ENCODE measurements at regions not wholly inside any gene's neighbourhood (a gene's known extent, or its start where the extent isn't known, plus 50 kb on each side); places are given as distances from the start of the nearest gene placed in this dataset.

- Histone ChIP-seq H3K79me2 (ENCODE audit: insufficient read depth, low read length) (no peaks in the 10 kb centered on the region), H3K9ac (ENCODE audit: low read length) (no peak overlapping the region), H3K4me2 (ENCODE audit: low read length) (no peak overlapping the region), H3K27me3 (ENCODE audit: insufficient read depth, low read length) (no peaks in the 10 kb centered on the region), H3K9me3 (ENCODE audit: low read length) (no peaks in the 10 kb centered on the region), H3K36me3 (ENCODE audit: insufficient read depth, low read length) (no peaks in the 10 kb centered on the region), H3K4me3 (ENCODE audit: low read depth, low read length, poor library complexity, severe bottlenecking) (no peak overlapping the region), H3K4me1 (ENCODE audit: insufficient read depth, low read length, severe bottlenecking) (no peaks in the 10 kb centered on the region), H2AFZ (ENCODE audit: low read length) (no peak overlapping the region), H3K27ac (ENCODE audit: low read depth, low read length, poor library complexity, severe bottlenecking) (no peak overlapping the region), H3K9me2 (ENCODE audit: low read depth, low read length) (no peaks in the 10 kb centered on the region), H3F3A (ENCODE audit: insufficient read depth, low read length) (no peaks in the 10 kb centered on the region), H4K20me1 (ENCODE audit: insufficient read depth, low read length) (no peaks in the 10 kb centered on the region)
- no peak for TF ChIP-seq CTCF (IDR thresholded peaks at IDR 0.05; ENCODE audit: low read length)
- no peak for TF ChIP-seq EZH2 (IDR thresholded peaks at IDR 0.05; ENCODE audit: borderline replicate concordance, low read length)
Measured at GRCh38 chr4:165774326-165774725, 98.7 kb upstream of the TLL1 start.

- H3K4me2 ChIP-seq (ENCODE audit: low read length), result no peak overlapping the region
- no peak for TF ChIP-seq EZH2 (IDR thresholded peaks at IDR 0.05; ENCODE audit: borderline replicate concordance, low read length)
- no peak for TF ChIP-seq CTCF (IDR thresholded peaks at IDR 0.05; ENCODE audit: low read length)
- no peaks in the 10 kb centered on the region for H3K79me2 ChIP-seq (ENCODE audit: insufficient read depth, low read length)
- H3F3A ChIP-seq (ENCODE audit: insufficient read depth, low read length), result no peaks in the 10 kb centered on the region
- no peaks in the 10 kb centered on the region for H3K9me2 ChIP-seq (ENCODE audit: low read depth, low read length)
- H3K27ac ChIP-seq (ENCODE audit: low read depth, low read length, poor library complexity, severe bottlenecking), result no peak overlapping the region
- H3K9ac ChIP-seq (ENCODE audit: low read length), result no peak overlapping the region
- H3K27me3 ChIP-seq (ENCODE audit: insufficient read depth, low read length), result no peaks in the 10 kb centered on the region
- H3K4me3 ChIP-seq (ENCODE audit: low read depth, low read length, poor library complexity, severe bottlenecking), result no peak overlapping the region
- H3K9me3 ChIP-seq (ENCODE audit: low read length), result no peaks in the 10 kb centered on the region
- H3K4me1 ChIP-seq (ENCODE audit: insufficient read depth, low read length, severe bottlenecking), result no peaks in the 10 kb centered on the region
- no peaks in the 10 kb centered on the region for H3K36me3 ChIP-seq (ENCODE audit: insufficient read depth, low read length)
- H4K20me1 ChIP-seq (ENCODE audit: insufficient read depth, low read length), result no peaks in the 10 kb centered on the region
- no peak overlapping the region for H2AFZ ChIP-seq (ENCODE audit: low read length)
Measured at GRCh38 chr4:165779950-165780670, 92.9 kb upstream of the TLL1 start.

DNA sequence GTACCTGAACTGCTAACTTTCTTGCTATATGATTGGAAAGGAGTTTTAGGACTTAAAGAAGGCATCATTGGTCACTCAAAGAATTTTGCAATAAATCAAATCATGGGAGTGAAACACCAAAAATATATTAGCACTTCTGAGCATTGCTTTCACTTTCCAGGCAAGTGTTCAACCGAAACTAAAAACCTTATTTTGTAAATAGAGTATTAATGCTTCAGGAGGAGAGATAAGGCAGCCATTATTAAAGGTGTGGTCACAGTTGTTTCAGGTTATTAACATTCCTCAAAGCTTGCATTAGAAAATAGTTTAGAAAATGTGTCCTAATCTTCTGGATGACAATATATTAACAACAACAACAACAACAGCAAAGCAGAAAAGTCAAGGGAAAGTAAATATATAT, 92.3 kb upstream of the TLL1 start:
- no peak for TF ChIP-seq CTCF (IDR thresholded peaks at IDR 0.05; ENCODE audit: low read length)
- no peak for TF ChIP-seq EZH2 (IDR thresholded peaks at IDR 0.05; ENCODE audit: borderline replicate concordance, low read length)
- Histone ChIP-seq H3K4me1 (ENCODE audit: insufficient read depth, low read length, severe bottlenecking) (no peaks in the 10 kb centered on the region), H3K79me2 (ENCODE audit: insufficient read depth, low read length) (no peaks in the 10 kb centered on the region), H3K27ac (ENCODE audit: low read depth, low read length, poor library complexity, severe bottlenecking) (no peak overlapping the region), H3K4me2 (ENCODE audit: low read length) (no peak overlapping the region), H3F3A (ENCODE audit: insufficient read depth, low read length) (no peaks in the 10 kb centered on the region), H3K36me3 (ENCODE audit: insufficient read depth, low read length) (no peaks in the 10 kb centered on the region), H3K9me3 (ENCODE audit: low read length) (no peaks in the 10 kb centered on the region), H3K9me2 (ENCODE audit: low read depth, low read length) (no peaks in the 10 kb centered on the region), H3K9ac (ENCODE audit: low read length) (no peak overlapping the region), H2AFZ (ENCODE audit: low read length) (no peak overlapping the region), H3K4me3 (ENCODE audit: low read depth, low read length, poor library complexity, severe bottlenecking) (no peak overlapping the region), H3K27me3 (ENCODE audit: insufficient read depth, low read length) (no peaks in the 10 kb centered on the region), H4K20me1 (ENCODE audit: insufficient read depth, low read length) (no peaks in the 10 kb centered on the region)
